ENCODE measurements at regions not wholly inside any gene's neighbourhood (a gene's known extent, or its start where the extent isn't known, plus 50 kb on each side); places are given as distances from the start of the nearest gene placed in this dataset.

GRCh38 chr6:134590449-134590848 is 272.5 kb upstream of the SGK1 start:
- TF ChIP-seq CTCF (IDR thresholded peaks at IDR 0.05) (no peak), POLR2AphosphoS5 (IDR thresholded peaks at IDR 0.05) (no peak), POLR2A (IDR thresholded peaks at IDR 0.05) (no peak)

Measured in suprapubic skin (tissue), 4 donors.